ENCODE measurements at regions not wholly inside any gene's neighbourhood (a gene's known extent, or its start where the extent isn't known, plus 50 kb on each side); places are given as distances from the start of the nearest gene placed in this dataset.

DNA sequence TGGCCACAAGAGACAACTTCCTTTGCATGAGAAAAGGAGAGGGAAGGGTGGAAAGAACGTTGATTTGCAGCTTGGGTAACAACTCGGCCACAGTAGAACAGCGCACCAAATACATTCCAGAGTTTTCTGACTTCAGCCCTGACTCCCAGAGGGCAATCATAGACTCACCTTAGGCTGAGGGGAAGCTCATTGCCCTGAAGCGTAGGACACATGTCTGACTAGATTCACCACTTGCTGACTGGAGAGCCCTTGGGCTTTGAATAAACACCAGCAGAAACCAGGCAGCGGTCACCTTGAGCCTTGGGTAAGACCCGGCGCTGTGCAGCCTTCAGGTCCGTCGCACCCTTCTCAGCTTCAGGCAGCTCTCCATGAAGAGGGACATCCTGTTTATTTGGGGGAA lies 151.8 kb upstream of the GRIA4 start:
- TF ChIP-seq YY1 (IDR thresholded peaks at IDR 0.05; ENCODE audit: low read depth): no peak
- no peak for TF ChIP-seq FOXM1 (IDR thresholded peaks at IDR 0.05; ENCODE audit: borderline replicate concordance, low read depth)
- no peak for TF ChIP-seq TAF1 (IDR thresholded peaks at IDR 0.05; ENCODE audit: low read depth)
- no peak for TF ChIP-seq RAD21 (IDR thresholded peaks at IDR 0.05; ENCODE audit: low read depth)
- TF ChIP-seq TCF12 (IDR thresholded peaks at IDR 0.05; ENCODE audit: low read depth): no peak
- TF ChIP-seq, protein P1, sequence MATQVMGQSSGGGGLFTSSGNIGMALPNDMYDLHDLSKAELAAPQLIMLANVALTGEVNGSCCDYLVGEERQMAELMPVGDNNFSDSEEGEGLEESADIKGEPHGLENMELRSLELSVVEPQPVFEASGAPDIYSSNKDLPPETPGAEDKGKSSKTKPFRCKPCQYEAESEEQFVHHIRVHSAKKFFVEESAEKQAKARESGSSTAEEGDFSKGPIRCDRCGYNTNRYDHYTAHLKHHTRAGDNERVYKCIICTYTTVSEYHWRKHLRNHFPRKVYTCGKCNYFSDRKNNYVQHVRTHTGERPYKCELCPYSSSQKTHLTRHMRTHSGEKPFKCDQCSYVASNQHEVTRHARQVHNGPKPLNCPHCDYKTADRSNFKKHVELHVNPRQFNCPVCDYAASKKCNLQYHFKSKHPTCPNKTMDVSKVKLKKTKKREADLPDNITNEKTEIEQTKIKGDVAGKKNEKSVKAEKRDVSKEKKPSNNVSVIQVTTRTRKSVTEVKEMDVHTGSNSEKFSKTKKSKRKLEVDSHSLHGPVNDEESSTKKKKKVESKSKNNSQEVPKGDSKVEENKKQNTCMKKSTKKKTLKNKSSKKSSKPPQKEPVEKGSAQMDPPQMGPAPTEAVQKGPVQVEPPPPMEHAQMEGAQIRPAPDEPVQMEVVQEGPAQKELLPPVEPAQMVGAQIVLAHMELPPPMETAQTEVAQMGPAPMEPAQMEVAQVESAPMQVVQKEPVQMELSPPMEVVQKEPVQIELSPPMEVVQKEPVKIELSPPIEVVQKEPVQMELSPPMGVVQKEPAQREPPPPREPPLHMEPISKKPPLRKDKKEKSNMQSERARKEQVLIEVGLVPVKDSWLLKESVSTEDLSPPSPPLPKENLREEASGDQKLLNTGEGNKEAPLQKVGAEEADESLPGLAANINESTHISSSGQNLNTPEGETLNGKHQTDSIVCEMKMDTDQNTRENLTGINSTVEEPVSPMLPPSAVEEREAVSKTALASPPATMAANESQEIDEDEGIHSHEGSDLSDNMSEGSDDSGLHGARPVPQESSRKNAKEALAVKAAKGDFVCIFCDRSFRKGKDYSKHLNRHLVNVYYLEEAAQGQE (IDR thresholded peaks at IDR 0.05; ENCODE audit: low read depth): no peak
- TF ChIP-seq CREB1 (IDR thresholded peaks at IDR 0.05; ENCODE audit: low read depth): no peak
- no peak for TF ChIP-seq TEAD4 (IDR thresholded peaks at IDR 0.05)
- no peak for TF ChIP-seq CEBPB (IDR thresholded peaks at IDR 0.05)
- TF ChIP-seq EGR1 (IDR thresholded peaks at IDR 0.05): no peak
- TF ChIP-seq, protein P2, sequence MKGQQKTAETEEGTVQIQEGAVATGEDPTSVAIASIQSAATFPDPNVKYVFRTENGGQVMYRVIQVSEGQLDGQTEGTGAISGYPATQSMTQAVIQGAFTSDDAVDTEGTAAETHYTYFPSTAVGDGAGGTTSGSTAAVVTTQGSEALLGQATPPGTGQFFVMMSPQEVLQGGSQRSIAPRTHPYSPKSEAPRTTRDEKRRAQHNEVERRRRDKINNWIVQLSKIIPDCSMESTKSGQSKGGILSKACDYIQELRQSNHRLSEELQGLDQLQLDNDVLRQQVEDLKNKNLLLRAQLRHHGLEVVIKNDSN (IDR thresholded peaks at IDR 0.05): no peak
- TF ChIP-seq, protein P3, sequence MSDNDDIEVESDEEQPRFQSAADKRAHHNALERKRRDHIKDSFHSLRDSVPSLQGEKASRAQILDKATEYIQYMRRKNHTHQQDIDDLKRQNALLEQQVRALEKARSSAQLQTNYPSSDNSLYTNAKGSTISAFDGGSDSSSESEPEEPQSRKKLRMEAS (IDR thresholded peaks at IDR 0.05): no peak
- TF ChIP-seq NFIC (IDR thresholded peaks at IDR 0.05): no peak
- TF ChIP-seq EP300 (IDR thresholded peaks at IDR 0.05; ENCODE audit: borderline replicate concordance): no peak
- no peak for TF ChIP-seq ZBTB7A (IDR thresholded peaks at IDR 0.05; ENCODE audit: low read depth)

DNA sequence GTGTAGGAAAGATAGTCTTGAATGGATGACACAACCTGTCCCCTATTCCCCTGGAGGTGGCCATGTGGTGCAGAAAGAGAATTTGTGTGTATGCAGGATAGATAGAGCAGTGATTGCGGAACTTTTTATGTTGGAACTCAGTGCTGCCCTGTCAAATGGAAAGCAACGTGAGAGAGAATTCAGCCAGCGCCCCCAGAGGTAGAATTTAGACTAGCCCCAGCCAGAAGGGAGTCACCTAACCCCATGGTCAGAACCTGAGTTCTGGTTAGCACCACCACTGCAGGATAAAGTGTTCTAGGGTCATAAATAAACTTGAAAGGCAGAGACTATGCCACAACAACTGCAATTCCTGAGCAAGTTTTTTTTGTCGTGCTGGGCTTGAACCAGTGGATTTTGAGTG lies 152.9 kb upstream of the GRIA4 start:
- no peak for TF ChIP-seq RAD21 (IDR thresholded peaks at IDR 0.05; ENCODE audit: low read depth)
- TF ChIP-seq YY1 (IDR thresholded peaks at IDR 0.05; ENCODE audit: low read depth): no peak
- TF ChIP-seq, protein P2 (IDR thresholded peaks at IDR 0.05): no peak
- TF ChIP-seq, protein P1 (IDR thresholded peaks at IDR 0.05; ENCODE audit: low read depth): no peak
- no peak for TF ChIP-seq ZBTB7A (IDR thresholded peaks at IDR 0.05; ENCODE audit: low read depth)
- TF ChIP-seq TAF1 (IDR thresholded peaks at IDR 0.05; ENCODE audit: low read depth): no peak
- no peak for TF ChIP-seq FOXM1 (IDR thresholded peaks at IDR 0.05; ENCODE audit: borderline replicate concordance, low read depth)
- TF ChIP-seq CEBPB (IDR thresholded peaks at IDR 0.05): no peak
- no peak for TF ChIP-seq CREB1 (IDR thresholded peaks at IDR 0.05; ENCODE audit: low read depth)
- TF ChIP-seq NFIC (IDR thresholded peaks at IDR 0.05): no peak
- no peak for TF ChIP-seq TEAD4 (IDR thresholded peaks at IDR 0.05)
- TF ChIP-seq EP300 (IDR thresholded peaks at IDR 0.05; ENCODE audit: borderline replicate concordance): no peak
- no peak for TF ChIP-seq EGR1 (IDR thresholded peaks at IDR 0.05)
- TF ChIP-seq TCF12 (IDR thresholded peaks at IDR 0.05; ENCODE audit: low read depth): no peak
- TF ChIP-seq, protein P3 (IDR thresholded peaks at IDR 0.05): no peak

DNA sequence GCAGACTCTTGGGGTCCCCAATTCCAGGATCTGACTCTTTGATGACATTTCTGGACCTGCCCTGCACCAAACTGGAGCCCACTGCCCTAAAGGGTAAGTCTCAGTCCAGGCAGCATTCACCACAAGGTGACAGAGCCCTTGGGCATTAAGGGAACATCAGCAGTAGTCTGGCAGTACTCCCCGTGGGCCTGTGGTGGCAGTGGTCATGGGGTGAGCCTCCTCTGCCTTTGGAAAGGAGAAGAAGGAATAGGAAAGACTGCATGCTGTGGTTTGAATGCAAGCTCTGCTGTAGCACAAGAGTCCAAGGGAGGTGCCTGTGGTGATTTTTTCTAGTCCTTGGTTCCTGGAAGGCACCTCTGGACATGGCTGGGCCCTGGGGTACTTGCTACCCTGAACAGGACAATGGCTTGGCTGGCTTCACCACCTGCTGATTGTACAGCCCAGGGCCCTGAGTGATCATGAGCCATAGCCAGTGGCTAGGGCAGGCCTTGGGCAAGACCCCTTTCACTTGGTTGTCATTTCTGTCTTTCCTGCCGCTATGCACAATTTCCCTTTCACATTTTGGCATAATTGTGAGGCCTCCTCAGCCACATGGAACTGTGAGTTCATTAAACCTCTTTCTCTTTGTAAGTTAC lies 160.7 kb upstream of the GRIA4 start:
- TF ChIP-seq TAF1 (IDR thresholded peaks at IDR 0.05; ENCODE audit: low read depth): no peak
- TF ChIP-seq RAD21 (IDR thresholded peaks at IDR 0.05; ENCODE audit: low read depth): no peak
- no peak for TF ChIP-seq EP300 (IDR thresholded peaks at IDR 0.05; ENCODE audit: borderline replicate concordance)
- TF ChIP-seq TEAD4 (IDR thresholded peaks at IDR 0.05): no peak
- TF ChIP-seq EGR1 (IDR thresholded peaks at IDR 0.05): no peak
- TF ChIP-seq CEBPB (IDR thresholded peaks at IDR 0.05): no peak
- no peak for TF ChIP-seq TCF12 (IDR thresholded peaks at IDR 0.05; ENCODE audit: low read depth)
- no peak for TF ChIP-seq ZBTB7A (IDR thresholded peaks at IDR 0.05; ENCODE audit: low read depth)
- TF ChIP-seq FOXM1 (IDR thresholded peaks at IDR 0.05; ENCODE audit: borderline replicate concordance, low read depth): no peak
- TF ChIP-seq, protein P1 (IDR thresholded peaks at IDR 0.05; ENCODE audit: low read depth): no peak
- no peak for TF ChIP-seq NFIC (IDR thresholded peaks at IDR 0.05)
- TF ChIP-seq, protein P3 (IDR thresholded peaks at IDR 0.05): no peak
- TF ChIP-seq, protein P2 (IDR thresholded peaks at IDR 0.05): no peak
- TF ChIP-seq YY1 (IDR thresholded peaks at IDR 0.05; ENCODE audit: low read depth): no peak
- TF ChIP-seq CREB1 (IDR thresholded peaks at IDR 0.05; ENCODE audit: low read depth): no peak
